ENCODE measurements at regions not wholly inside any gene's neighbourhood (a gene's known extent, or its start where the extent isn't known, plus 50 kb on each side); places are given as distances from the start of the nearest gene placed in this dataset.
A peak's percentile ranks its signal among the peaks of the same experiment; 100 is the strongest.
"Not testable (repeated sequence)": the region's sequence is repeated elsewhere in the genome, so short reads cannot be mapped to it uniquely, and the experiment has no call there.

DNA sequence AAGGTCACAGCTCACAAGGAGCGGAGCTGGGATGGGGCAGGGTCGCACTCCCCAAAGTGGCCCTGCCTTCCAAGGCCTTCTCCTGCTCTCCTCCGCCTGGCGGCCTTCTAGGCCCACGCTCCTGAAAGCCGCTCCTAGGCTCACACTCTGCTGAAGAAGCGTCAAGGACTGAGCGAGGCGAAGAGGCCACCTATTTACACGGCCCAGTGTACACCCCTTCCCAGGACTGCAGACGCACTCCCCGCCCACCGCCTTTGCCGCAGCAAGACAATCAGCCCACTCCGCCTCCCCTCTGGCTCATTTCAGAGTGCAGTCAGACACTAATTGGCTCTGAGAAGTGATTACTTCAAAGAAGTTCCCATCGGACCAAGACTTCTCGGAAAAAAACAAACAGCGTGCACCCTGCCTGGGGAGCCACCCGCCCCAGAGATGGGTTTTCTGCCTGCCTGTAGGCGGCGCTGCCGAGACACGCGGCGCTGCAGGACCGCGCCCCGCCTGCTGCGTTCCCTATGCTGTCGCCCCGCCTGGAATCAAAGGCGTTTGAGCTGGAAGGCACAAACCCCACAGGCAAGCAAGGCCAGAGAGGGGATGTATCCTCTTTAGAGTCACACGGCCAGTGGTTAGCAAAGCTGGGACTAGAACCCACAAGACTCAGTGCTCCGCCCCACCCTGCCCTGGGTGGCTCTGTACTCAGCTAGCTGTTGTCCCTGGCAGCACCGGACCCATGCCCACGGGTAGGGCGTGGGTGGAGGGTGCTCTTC, 414.8 kb downstream of the BUD13 start:
- peak; percentile 5 for DNase-seq

- no peak for DNase-seq
These were observed 416.3 kb downstream of the BUD13 start for GRCh38 chr11:116356451-116356850.

- DNase-seq = no peak
These were observed 417.7 kb downstream of the BUD13 start for GRCh38 chr11:116355104-116355503.

GRCh38 chr11:116353589-116353988, 419.2 kb downstream of the BUD13 start:
- DNase-seq = no peak

GRCh38 chr11:116352881-116353280, 419.9 kb downstream of the BUD13 start:
- no peak for DNase-seq

- peak; percentile 48 for DNase-seq
These were observed 424.6 kb downstream of the BUD13 start for GRCh38 chr11:116348226-116348625.

DNA sequence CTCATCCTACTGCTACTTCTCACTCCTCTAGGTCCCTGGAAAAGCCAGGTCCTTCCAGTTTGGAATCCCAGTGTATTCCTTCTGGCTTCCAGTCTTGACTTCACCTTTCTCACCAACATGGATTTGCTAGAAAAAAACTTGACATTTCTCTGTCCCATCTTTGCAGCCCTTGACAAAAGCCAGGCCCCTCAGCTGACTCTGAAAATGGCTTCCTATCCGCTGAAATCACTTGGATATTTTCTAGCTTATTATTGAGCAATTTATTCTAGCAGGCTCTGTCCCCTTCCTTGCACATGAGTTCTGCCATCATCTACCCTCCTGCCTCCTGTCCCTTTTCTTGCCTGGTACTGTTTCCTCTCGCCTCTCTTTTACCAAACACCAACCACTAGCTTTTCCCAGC, 427.2 kb downstream of the BUD13 start:
- no peak for DNase-seq

GRCh38 chr11:116344601-116345000, 428.2 kb downstream of the BUD13 start:
- DNase-seq = no peak

DNA sequence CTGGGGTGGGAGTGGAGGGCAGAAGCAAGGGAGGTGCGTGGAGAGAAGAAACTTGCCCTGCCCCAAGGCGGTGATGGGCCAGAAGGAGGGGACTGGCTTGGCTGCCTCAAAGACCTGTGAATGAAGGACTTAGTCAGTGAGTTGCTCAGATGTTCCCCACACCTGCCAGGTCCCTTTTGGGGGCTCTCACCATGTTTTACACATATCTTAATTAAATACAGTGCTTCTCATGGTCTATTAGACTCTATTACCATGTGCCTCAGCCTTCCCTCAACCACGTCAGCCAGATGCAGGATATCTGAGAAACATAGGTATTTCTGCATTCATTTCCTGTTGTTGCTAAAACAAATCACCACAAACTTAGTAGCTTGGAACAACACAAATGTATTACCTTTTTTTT, 429.5 kb downstream of the BUD13 start:
- no peak for DNase-seq

GRCh38 chr11:116342148-116342547, 430.6 kb downstream of the BUD13 start:
- no peak for DNase-seq

GRCh38 chr11:116339306-116340098, 433.3 kb downstream of the BUD13 start:
- no peak for DNase-seq

GRCh38 chr11:116338500-116338899, 434.3 kb downstream of the BUD13 start:
- DNase-seq = not testable (repeated sequence)

DNA sequence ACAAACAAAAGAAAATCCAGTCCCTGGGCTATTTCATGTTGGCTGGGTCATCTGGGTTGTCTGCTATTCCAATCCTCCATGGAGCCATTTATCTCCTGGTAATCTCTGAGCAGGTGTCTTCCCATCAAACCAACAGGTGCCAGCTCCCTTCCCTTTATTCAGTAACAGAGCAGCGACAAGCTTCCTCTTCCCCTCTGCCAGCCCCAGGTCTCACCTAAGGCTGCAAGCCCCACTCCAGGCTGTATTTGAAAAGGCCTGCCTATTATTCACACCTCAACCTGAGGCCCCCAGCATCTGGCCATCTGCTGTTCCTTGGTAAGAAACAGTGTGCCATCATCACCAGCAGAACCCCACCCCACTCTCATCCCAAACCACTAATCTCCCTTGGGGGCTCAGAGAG, 436.2 kb downstream of the BUD13 start:
- DNase-seq = no peak

DNA sequence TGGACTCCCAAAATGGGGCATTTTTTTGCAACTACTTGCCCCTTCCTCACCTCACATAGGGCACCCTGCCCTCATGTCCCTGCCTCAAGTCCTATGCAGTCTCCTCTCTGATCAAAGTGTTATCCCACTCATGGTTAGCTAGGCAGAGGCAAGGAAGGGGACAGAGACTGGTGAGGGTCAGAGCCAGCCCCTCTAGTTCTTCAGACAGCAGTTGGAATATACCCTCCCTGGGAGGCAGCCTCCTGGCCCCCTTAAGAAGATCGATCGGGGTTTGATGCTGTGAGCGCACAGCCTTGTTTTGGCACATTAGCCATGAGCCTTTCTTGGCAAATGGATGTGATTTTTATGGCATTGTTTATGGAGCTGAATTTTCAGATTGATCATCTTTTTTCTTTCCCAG, 436.9 kb downstream of the BUD13 start:
- DNase-seq = no peak

DNA sequence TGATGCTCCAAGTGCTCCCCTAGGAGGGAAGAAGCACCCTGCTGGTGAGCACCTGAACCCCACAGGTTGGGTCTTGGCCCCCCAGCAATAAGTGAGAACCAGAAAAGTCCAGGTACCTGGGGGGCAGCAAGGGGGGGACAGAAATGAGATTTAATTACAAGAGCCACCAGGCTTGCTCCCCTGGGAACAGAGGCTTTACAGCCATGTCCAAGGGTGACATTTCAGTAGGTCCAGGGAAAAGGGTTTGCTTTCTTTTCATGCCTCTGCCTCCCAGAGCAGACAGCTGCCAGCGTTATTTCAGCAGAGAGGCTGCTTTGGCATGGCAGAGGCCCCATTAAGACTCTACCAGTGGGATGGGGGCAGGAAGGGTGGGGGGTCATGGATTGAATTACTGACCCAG, 437.7 kb downstream of the BUD13 start:
- DNase-seq = no peak

DNA sequence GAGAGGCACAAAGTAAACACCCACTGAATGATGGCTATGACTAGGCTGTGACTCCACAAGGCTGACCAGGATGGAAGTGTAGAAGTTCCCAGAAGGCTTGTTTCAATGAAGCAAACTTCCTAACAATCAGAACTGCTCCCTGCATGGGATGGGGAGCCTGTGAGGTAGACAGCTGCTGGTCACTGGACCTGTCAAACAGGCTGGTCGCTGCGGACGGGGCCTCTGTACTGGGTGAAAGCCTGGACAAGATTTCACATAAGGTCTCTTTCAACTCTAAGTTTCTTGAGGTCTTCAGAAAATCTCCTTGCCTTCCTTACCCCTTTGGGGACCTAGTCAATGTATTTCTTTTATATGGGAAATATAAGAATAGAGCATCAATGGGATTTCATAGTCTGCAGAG, 438.2 kb downstream of the BUD13 start:
- DNase-seq = no peak

GRCh38 chr11:116333001-116333535, 439.7 kb downstream of the BUD13 start:
- peak; percentile 43 for DNase-seq

- DNase-seq = no peak
These were observed 440.4 kb downstream of the BUD13 start for GRCh38 chr11:116332391-116332790.

GRCh38 chr11:116331381-116331780, 441.4 kb downstream of the BUD13 start:
- no peak for DNase-seq

GRCh38 chr11:116330439-116331185, 442.2 kb downstream of the BUD13 start:
- DNase-seq = no peak

- DNase-seq = no peak
These were observed 443.3 kb downstream of the BUD13 start for GRCh38 chr11:116329354-116330090.

DNA sequence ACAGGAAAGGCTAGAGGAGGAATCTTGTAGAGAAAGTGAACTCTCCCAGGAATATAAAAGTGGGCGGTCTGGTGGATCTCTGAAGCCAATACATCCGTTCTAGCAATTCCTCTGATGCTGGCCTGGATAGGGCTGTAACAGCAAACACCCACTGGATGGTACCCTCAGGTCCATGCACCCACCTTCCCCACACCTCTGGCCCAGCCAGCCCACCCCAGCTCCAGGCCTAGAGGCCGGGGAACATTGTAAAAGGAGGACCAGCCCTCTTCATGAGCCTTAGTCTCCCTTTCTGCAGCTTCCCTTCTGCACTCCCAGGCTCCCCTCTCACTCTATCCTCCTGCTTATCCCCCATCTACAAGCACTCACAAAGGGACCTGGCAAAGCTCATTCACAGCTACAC, 443.9 kb downstream of the BUD13 start:
- no peak for DNase-seq

GRCh38 chr11:116328391-116328790, 444.4 kb downstream of the BUD13 start:
- no peak for DNase-seq
